PFSK-1 (cell line): ENCODE measurements at regions not wholly inside any gene's neighbourhood (a gene's known extent, or its start where the extent isn't known, plus 50 kb on each side); places are given as distances from the start of the nearest gene placed in this dataset.

Source experiments
- REST ChIP-seq, 2 experiments: IDR thresholded peaks; 2 replicates each; pipeline versions ENCODE4 v1.6.1 to v1.8.0; 2011 to 2012; ENCODE audit warnings: low read depth in 2 of 2, low read length in 2 of 2, control low read depth in 1 of 2, inconsistent platforms in 1 of 2, mild to moderate bottlenecking in 1 of 2, moderate library complexity in 1 of 2; ENCODE audit not compliant: insufficient read depth in 1 of 2
- SIN3A ChIP-seq: IDR thresholded peaks from 2 replicates; pipeline ENCODE4 v1.6.1; 2012; ENCODE audit warnings: mild to moderate bottlenecking, low read length, moderate library complexity, borderline replicate concordance; ENCODE audit not compliant: insufficient read depth

- TF ChIP-seq SIN3A (no peak), REST (IDR thresholded peaks at IDR 0.05; ENCODE audit: insufficient read depth in 1 of 2, low read depth in 2 of 2, low read length in 2 of 2) (no peak)
These were observed 925.2 kb upstream of the GHITM start for GRCh38 chr10:83214136-83214535.
